A204.1 (cell line): ENCODE measurements at regions not wholly inside any gene's neighbourhood (a gene's known extent, or its start where the extent isn't known, plus 50 kb on each side); places are given as distances from the start of the nearest gene placed in this dataset.
"Not testable (repeated sequence)": the region's sequence is repeated elsewhere in the genome, so short reads cannot be mapped to it uniquely, and the experiment has no call there.

Experiments used
- FAIRE-seq: peaks from 2 replicates; lab custom pipeline; 2012; peaks lifted over from hg19 to GRCh38; lab: Jason Lieb, UNC

DNA sequence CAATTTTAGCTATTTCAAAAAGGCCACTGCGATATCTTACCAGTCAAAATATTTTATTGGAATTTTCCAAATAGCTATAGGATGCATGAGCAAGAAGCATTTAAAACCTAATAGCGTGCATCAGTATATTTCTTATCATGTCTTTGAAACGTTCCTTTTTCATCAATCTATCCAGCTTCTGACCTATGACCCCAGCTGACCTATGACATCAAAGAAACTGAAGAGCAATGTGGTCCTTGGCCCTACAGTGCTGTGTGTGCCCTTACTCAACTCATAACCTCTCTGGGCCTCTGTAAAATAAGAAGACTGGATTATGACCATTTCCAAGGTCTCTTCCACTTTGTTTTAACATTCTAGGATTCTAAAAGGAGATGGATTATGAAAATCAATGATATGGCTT, 118.2 kb downstream of the ZNF22 start:
- FAIRE-seq: no peak

DNA sequence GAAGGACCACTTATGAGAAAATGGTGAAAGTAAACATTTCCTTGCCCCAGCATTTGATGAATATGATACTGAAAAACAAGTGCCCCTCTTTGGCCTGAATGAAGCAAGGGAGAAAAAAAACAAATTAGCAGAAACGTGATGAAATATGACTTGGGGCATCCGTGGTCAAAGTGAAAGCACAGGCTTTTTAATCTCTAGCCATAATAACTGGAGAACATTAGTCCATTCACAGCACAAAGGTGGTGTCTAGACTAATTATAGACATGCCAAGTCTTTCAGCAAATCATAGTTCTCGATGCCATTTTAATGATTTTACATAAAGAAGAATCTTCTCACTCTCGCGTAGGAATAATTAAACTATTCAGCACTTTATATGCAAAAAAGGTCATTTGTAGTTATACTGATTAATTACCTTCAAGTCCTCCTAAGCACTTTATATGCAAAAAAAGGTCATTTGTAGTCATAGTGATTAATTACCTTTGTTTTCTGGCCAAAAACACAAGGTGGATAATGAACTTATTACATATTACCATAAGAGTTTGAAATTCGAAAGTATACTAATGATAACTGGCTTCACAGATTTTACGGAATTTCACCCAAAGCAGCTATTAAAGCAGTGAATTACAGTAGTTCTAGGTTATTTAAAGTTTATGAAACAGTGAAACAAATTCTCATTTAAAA, 121.6 kb downstream of the ZNF22 start:
- not testable (repeated sequence) for FAIRE-seq

DNA sequence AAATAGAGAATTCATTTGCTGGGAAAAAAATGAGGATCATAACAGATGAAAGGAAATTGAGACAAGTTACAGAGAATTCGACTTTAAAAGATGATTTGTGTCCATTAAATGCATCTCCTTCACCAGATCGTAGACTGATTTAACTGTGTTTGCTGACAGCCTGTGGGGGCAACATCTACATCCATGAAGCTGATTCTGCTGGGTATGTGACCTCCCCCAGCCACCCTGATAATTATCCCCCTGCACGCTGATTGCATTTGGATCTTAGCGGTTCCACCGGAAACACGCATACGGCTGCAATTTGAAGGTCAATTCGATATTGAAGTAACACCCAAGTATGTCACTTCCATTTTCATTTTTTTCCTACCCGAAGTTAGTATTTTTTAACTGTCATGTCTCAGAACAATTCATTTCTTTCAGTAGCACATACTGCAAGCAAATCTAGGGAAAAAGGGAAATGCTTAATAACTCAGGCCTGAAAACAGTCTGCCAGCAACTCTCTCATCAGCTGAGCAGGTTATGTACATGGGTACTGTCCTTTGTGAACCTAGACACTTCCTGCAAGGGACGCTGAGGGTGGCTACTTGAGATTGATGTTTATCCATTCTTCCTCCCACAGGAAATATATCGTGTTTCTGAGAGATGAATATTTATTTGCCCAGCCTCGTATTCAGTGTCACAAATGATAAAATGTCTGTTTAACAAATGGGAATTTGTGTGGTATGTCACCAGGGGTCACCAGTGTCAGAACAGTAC, 134.9 kb downstream of the ZNF22 start:
- no peak for FAIRE-seq

DNA sequence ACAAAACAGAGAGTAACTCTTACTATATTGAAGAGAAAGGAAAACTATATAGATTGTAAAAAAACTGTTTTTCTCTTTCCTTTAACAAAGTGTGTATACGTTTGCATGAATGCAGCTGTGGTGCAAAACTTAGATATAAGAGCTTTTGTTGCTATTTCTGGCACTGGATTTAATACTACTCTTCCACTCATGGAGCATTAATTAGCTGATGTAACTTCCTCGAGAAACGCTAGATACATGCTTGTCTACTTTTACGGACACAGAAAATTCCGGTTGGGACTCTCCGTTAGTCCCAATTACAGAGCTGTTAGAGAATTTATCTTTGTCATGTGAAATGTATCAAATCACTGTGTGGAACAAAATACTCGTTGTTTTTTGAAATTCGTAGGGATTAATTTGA, 135.5 kb downstream of the ZNF22 start:
- no peak for FAIRE-seq

DNA sequence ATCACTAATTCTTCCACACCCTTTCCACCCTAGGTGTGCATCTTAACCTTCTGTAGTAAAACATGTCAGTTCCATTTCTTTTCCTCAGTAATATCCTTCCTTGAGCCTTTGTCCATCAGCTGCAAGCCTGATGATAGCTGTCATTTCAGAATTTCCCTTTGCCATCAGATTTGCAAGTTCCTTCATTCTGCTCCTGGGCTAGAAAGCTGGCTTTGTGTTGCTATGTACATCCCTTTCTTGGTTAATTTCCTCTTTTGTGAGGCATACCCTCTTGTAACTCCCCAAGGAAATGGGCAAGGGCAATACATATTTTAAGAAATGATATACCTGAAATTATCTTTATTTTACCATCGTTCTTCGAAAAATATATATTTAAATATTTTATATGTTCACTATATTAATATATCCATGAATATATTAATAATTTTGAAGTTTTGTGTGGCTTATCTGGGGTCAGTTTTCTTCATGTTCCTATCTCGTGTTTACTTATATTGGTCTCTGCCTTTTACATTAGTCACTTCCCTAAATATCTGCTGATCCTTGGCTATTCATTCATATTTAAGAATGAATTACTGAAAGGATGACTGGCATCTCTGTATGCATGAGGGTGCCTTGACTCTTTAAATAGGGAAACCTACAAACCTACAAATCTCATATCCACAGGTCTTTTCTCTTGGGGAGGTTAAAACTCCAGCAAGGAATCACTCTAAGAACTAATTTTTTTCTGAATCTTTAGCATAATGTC, 143.8 kb downstream of the ZNF22 start:
- no peak for FAIRE-seq

DNA sequence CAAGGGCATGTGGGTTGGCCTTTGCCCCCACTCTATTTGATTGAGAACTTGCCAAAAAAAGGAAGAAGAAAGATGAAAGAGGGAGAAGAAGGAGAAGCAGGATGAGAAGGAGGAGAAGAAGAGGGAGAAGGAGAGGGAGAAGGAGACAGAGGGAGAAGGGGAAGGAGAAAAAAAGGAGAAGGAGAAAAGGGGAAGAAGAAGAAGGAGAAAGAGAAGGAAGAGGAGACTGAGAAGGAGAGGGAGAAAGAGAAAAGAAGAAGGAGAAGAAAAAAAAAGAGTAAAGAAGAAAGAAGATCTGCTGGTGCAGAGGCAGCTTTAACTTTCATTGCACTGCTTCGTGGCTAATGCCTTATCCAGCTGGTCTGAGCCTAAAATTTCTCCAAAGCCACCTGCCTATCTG, 144.4 kb downstream of the ZNF22 start:
- FAIRE-seq: not testable (repeated sequence)

DNA sequence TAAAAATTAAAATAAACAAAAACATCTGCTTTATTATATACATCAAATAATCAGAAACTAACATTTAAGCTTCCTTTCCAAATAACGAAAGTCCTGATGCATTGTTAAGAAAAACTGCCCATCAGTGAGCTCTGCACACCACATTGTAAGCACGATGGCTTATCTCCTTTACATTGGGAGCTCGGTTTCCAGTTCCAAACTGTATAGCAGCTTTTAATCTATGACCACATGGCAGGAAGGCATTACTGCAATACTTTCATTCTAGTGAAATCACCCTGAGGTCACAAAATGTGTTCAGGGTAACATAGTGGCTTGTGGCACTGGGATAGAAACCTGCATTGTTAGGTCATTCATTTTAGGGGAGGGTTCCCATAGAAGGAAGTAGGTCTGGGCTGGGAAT, 146.3 kb downstream of the ZNF22 start:
- FAIRE-seq: no peak

DNA sequence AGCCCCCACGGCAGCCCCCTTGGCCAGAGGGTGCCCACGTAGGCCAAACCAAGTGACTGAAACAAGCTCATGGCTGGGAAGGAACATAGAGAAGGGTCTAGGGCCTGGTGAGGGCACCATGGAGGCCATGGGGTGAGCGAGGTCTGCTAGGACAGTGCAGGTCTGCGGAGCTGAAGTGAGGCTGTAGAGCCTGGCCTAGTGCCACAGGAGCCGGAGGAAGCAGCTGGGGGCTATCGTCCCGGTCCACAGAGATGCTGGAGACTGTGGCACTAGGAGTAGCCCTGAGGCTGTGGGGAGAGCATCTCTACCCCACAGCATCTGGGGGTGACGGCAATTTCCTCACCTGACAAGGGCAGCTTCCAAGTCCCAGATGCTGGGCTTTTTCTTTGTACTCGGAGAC, 150.3 kb downstream of the ZNF22 start:
- FAIRE-seq: no peak

DNA sequence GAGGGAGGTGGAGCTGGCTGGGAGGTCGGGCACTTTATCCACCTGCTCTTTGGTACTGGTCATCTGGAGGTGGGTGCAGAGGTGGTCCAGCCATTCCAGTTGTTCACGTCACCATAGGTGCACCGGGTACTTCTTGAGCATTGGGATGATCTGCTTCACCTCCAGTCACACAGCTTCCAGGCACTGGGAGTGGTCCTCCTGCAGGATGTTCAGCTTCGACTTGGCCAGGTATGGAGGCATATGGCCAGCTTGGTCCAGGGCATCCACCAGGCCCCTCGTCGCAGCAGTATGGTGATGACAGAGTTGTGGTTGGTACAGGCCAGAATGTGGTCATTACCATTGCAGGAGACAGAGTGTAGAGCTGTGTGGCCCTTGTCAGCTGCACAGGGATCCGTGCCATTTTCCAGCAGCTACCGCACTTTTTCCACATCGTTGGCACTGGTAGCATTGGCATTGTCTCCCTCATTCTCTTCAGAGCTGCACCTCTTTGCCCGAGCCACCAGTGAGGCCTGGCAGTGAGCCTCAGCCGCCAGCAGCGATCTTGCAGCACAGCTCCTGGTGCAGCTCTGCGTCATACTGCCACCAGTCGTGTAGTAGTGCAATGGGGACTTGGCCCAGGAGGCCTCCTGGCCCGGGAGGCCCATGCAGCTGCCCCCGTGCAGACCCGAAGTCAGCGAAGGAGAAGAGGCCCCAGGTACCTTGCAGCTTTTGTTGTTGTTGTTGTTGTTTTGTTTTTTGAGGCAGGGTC, 150.9 kb downstream of the ZNF22 start:
- FAIRE-seq: no peak

DNA sequence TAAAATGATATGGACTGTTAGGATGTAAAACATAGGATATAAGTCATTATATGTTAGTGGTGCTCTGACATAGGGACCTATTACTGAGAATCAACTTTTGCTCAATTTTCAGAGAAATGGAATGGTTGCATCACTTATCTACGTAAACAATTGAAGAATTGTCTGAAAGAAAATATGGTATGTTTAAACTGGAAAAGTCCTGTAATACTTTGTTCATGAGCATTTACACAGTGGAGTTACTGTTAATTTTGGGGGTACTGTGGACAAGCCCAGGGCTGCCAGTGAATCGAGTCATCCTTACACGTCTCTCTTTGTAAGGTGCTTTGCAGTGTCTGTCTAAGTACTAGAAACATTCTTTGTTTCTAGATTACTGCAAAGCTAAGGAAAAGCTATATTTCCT, 152.0 kb downstream of the ZNF22 start:
- no peak for FAIRE-seq

DNA sequence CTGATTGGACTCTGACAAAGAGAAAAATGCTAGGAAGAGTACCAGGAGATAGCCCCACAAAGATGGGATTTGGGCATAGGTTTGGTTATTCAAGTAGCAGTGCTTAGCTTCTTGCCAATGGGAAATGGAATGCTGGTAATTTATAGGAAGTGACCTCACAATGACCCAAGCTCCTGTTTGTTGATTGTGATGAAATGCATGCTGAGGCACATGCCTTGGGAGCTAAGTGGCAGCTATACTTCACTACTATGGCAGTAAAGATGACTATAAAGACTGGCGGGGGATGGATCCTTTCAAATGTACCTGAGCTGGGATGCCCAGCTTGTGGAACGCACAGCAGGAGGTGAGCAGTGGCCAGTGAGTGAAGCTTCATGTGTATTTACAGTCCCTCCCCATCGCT, 153.8 kb downstream of the ZNF22 start:
- no peak for FAIRE-seq

DNA sequence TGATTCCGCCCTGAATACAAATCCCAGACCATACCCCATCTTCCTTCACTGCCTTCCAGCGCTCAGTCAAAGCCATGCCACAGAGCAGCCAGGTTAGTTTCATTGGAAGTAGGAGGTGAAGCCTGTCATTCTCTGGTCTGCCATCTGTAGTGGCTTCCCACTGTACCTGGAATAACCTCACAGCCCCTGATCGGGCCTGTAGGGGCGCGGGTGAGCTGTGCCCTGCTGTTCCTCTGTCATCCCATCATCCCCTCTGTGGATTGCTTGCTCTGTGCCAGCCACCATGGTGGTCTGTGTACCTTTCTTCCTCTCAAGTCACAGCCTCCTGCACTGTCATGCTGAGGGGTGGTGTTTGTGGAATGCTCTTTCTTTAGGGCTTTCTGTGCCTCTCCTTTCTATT, 155.1 kb downstream of the ZNF22 start:
- FAIRE-seq: no peak

DNA sequence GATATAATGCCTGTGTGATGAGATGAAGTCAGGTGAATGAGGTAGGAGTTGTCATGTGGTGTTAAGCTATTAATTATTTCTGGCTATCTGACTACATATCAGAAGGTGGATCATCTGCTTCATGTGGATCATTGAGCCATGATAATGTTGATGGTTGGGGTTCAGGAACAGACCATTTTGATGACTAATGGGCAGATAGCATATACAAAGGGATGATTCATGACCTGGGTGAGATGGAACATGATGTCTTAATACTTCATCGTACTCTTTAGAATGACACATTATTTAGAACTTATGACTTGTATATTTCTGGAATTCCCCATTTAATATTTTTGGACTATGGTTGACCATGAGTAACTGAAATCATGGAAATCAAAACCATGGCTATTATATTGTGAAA, 155.1 kb downstream of the OR13A1 start:
- no peak for FAIRE-seq

DNA sequence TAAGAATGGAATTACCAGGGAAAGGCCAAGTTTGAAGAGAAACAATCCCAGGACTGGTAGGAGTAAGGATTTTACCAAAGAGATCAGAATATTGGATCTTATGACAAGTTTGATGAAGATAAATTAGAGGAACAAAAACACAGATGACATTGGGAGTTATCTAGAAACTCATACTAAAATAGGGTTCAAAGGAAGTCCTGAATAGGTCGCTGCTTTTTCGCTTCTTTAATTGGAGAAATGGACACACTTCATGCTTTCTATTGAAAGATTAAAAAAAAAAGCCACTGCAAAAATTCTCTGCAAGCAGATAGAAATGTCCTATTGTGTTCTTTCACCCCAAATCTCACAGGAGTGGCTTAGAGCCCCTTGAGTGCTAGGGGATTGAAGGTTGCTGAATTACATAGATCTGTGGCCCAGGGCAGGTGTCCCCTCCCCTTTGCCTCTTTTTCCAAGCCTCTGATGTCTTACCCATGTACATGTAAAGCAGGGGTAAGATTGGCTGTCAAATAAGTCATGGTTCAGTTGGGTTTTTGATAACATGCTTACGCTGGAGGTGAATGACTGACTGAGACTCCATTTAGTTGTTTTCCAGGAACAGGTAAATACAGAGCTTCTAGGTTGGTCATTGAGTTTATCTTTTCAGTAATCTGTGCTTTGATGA, 152.0 kb downstream of the OR13A1 start:
- no peak for FAIRE-seq

DNA sequence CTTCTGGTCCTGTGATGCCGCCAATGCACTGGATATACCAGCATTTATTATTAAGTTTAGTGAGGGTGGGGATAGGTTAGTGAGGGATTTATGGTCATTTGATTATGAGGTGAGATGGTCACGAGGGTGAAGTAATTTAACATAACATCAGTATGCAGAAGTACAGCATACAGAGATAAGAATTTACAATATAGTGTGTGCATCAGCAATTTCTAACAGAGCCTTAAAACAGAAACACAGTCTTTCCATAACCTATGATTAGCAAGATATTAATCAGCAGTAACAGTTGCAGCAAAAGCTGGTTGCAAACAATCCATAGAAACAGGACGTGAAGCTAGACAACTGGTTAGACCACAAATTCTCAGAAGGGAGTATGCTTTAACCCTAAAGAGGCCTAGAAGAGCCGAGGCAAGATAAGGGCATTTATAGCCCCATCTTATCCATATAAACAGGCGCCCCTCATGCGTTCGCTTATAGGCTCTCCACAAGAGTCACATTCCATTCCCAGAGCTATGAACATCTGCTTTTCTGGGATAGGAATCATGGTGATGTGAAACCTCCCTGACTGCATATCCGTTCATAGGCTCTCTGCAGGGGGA, 139.8 kb downstream of the OR13A1 start:
- FAIRE-seq: not testable (repeated sequence)

DNA sequence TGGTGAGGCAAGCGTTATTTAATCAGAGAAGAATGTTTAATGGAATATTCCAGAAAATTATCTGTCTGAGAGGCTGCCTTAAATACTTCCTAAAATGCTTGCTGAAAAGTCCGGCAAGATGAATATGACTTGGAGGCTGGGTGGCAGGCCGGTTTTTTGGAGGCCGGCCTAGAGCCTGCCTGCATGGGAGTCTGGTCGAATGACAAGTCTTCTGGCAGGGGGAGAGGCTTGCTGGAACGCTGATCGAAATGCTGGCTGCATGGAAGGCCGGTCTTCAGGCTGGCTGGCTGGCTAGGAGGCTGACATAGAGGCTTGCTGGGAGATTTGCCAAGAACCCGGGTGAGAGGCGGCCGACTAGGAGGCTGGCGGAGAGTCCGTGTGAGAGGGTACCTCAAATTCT, 135.7 kb downstream of the OR13A1 start:
- no peak for FAIRE-seq

DNA sequence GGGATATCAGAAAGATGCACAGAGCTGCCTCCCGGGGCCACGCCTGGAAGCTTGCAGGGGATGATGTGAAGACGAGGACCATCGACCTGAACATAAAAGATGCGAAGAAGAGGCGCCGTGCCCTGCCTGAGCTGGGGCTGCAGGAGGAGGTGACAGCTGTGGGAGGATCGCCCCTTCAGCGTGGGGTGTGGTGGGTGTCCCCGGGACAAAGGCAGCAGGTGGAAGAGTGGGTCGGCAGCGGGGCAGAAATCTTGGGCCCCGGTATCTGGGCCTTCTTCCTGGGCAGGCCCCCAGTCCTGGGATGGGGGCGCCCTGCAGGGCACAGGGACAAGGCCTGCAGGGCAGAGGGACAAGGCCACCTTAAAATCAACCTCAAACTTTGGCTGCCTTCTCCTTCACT, 134.9 kb downstream of the OR13A1 start:
- FAIRE-seq: no peak

DNA sequence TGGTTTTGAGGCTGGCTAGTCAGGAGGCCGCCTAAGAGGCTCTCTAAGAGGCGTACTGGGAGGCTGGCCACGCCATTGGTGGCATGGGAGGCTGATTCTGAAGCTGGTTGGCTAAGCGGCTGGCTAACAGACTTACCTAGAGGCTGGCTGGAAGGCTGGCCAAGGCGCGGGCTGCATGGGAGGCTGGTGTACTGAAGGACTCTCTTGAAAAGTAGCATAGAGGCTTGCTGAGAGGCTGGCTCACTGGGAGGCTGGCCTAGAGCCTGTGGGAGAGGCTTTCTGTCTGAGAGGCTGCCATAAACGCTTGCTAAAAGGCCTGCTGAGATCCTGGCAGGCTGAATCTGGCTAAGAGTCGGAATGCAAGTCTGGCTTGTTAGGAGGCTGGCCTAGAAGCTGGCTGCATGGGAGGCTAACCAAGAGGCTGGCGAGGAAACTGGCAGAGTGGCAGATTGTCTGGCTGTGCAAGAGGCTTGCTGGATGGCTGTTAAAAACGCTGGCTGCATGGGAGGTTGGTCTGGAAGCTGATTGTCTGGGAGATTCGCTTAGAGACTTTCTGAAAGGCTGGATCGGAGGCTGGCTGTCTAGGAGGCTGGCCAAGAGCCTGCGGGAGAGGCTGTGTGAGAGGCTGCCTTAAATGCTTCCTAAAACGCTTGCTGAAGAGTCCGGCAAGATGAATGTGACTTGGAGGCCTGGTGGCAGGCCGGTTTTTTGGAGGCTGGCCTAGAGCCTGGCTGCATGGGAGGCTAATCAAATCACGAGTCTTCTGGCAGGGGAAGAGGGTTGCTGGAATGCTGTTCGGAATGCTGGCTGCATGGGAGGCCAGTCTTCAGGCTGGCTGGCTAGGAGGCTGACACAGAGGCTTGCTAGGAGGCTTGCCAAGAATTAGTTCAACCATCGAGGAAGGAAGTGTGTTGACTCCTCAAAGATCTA, 134.2 kb downstream of the OR13A1 start:
- no peak for FAIRE-seq

DNA sequence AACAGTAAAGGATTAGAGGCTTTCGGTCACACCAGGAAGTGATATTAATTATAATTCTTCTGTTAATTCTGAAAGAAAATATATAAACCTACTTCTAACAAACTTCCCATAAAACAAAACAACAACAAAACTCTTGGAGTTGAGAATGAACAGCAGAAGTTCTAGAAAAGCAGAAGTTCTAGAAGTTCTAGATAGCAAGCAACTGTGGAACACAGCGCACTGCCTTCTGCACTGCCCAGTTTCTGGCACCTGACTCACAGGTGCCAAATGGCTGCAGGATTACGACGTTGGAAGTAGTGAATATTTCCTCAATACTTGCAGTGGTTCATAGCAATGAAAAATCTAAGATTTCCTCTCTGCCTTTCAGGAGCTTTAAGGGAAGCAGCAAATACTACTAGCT, 132.2 kb downstream of the OR13A1 start:
- no peak for FAIRE-seq

DNA sequence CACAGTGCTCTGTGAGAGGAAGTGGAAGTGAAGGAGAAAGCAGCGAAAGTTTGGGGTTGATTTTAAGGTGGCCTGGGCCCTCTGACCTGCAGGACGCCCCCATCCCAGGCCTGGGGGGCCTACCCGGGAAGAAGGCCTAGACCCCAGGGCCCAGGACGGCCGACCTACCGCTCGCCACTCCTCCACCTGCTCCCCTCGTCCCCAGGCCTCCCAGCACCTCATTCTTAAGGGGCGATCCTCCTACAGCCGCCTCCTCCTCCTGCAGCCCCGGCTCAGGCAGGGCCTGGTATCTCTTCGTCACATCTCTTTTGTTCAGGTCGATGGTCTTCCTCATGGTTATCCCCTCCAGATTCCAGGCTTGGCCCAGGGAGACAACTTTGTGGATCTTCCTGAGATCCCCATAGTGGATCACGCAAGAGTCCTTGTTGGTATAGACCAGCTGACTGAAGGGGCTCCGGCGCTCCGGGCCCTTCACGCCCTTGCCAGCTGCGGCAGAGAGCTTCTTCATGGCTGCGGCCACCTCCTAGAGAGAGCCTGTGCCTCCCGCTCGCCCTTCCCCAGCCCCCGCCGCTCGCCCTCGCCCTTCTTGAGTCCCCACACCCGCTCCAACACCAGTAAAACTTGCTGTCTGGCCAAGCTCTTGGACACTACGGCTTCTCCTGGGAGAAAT, 117.5 kb downstream of the OR13A1 start:
- no peak for FAIRE-seq
